ENCODE measurements at regions not wholly inside any gene's neighbourhood (a gene's known extent, or its start where the extent isn't known, plus 50 kb on each side); places are given as distances from the start of the nearest gene placed in this dataset.

GRCh38 chr7:131654249-131654558 lies 97.8 kb upstream of the PODXL start:
- H3K27me3 ChIP-seq: no peaks in the 10 kb centered on the region
- H3K36me3 ChIP-seq: no peaks in the 10 kb centered on the region
- no peak overlapping the region for H3K4me3 ChIP-seq
- intact Hi-C loops (cut with DNase I): loop anchor here (10.0 kb wide), 1 partner anchor 109 kb away; no protein-coding TSS in a partner anchor
- DNase-seq (no peak), ATAC-seq (no peak)
- peaks cover 3% of the 10 kb centered on the region for H3K4me1 ChIP-seq
- no peak overlapping the region for H3K27ac ChIP-seq
- H3K9me3 ChIP-seq: no peaks in the 10 kb centered on the region
- no peak for TF ChIP-seq CTCF (IDR thresholded peaks at IDR 0.05)

- Histone ChIP-seq H3K27me3 (no peaks in the 10 kb centered on the region), H3K27ac (no peak overlapping the region), H3K4me1 (peaks cover 4% of the 10 kb centered on the region), H3K9me3 (no peaks in the 10 kb centered on the region), H3K4me3 (no peak overlapping the region), H3K36me3 (no peaks in the 10 kb centered on the region)
- peak; percentile 20 for DNase-seq
- ATAC-seq: no peak
- intact Hi-C loops (cut with DNase I): loop anchor here (10.0 kb wide), 1 partner anchor 109 kb away; no protein-coding TSS in a partner anchor
- no peak for TF ChIP-seq CTCF (IDR thresholded peaks at IDR 0.05)
These were observed 97.2 kb upstream of the PODXL start for GRCh38 chr7:131653418-131654248.

GRCh38 chr7:131652934-131653333 lies 96.5 kb upstream of the PODXL start:
- Histone ChIP-seq H3K9me3 (no peaks in the 10 kb centered on the region), H3K4me3 (no peak overlapping the region), H3K4me1 (peaks cover 4% of the 10 kb centered on the region), H3K36me3 (no peaks in the 10 kb centered on the region), H3K27me3 (no peaks in the 10 kb centered on the region), H3K27ac (no peak overlapping the region)
- no peak for TF ChIP-seq CTCF (IDR thresholded peaks at IDR 0.05)
- DNase-seq (no peak), ATAC-seq (no peak)
- intact Hi-C loops (cut with DNase I): loop anchor here (10.0 kb wide), 1 partner anchor 108 kb away; no protein-coding TSS in a partner anchor

GRCh38 chr7:131652194-131652593 lies 95.8 kb upstream of the PODXL start:
- Histone ChIP-seq H3K4me3 (no peak overlapping the region), H3K4me1 (peaks cover 4% of the 10 kb centered on the region), H3K27me3 (no peaks in the 10 kb centered on the region), H3K9me3 (no peaks in the 10 kb centered on the region), H3K36me3 (no peaks in the 10 kb centered on the region), H3K27ac (no peak overlapping the region)
- ATAC-seq: no peak
- intact Hi-C loops (cut with DNase I): loop anchor here (10.0 kb wide), 1 partner anchor 107 kb away; no protein-coding TSS in a partner anchor
- no peak for DNase-seq
- no peak for TF ChIP-seq CTCF (IDR thresholded peaks at IDR 0.05)

- Histone ChIP-seq H3K27ac (no peak overlapping the region), H3K27me3 (no peaks in the 10 kb centered on the region), H3K4me3 (no peak overlapping the region), H3K36me3 (no peaks in the 10 kb centered on the region), H3K9me3 (no peaks in the 10 kb centered on the region), H3K4me1 (peaks cover 4% of the 10 kb centered on the region)
- ATAC-seq (no peak), DNase-seq (no peak)
- TF ChIP-seq CTCF (IDR thresholded peaks at IDR 0.05): no peak
- intact Hi-C loops (cut with DNase I): loop anchor here (10.0 kb wide), 1 partner anchor 105 kb away; no protein-coding TSS in a partner anchor
These were observed 93.5 kb upstream of the PODXL start for GRCh38 chr7:131649879-131650278.
